GM12878 (cell line): ENCODE measurements at regions not wholly inside any gene's neighbourhood (a gene's known extent, or its start where the extent isn't known, plus 50 kb on each side); places are given as distances from the start of the nearest gene placed in this dataset.

Experiments
- CTCF ChIP-seq, 3 experiments: IDR thresholded peaks in 2 of 3; conservative IDR thresholded peaks in 1 of 3; 2 replicates each; pipeline ENCODE4 v1.5.1; 2011; ENCODE audit warnings: low read depth in 3 of 3, low read length in 3 of 3, mild to moderate bottlenecking in 3 of 3, control low read depth in 2 of 3, moderate library complexity in 2 of 3, inconsistent platforms in 1 of 3, mixed read lengths in 1 of 3; ENCODE audit not compliant: control insufficient read depth in 2 of 3, insufficient read depth in 1 of 3; ENCODE audit errors: extremely low read depth in 1 of 3
- JUND ChIP-seq: IDR thresholded peaks from 2 replicates; pipeline ENCODE4 v1.6.1; 2012; ENCODE audit warnings: low read depth, mild to moderate bottlenecking, low read length, improper control_type of control experiment, moderate library complexity
- KDM1A ChIP-seq: fragments of 200-600 bp; sonication (generic); IDR thresholded peaks from 2 replicates; pipeline ENCODE4 v1.6.1; 2016; ENCODE audit warnings: borderline replicate concordance
- NFIC ChIP-seq: IDR thresholded peaks from 2 replicates; pipeline ENCODE4 v1.6.1; 2012; ENCODE audit warnings: low read depth, mild to moderate bottlenecking, inconsistent platforms, low read length, moderate library complexity
- POLR2A ChIP-seq: IDR thresholded peaks from 2 replicates; pipeline ENCODE4 v1.6.1; 2011; ENCODE audit warnings: low read depth, mild to moderate bottlenecking, low read length
- ZNF24 ChIP-seq: fragments of 450-650 bp; IDR thresholded peaks from 2 replicates; pipeline ENCODE4 v1.6.1; 2017; ENCODE audit warnings: antibody characterized with exemption, mild to moderate bottlenecking
- ZNF274 ChIP-seq: IDR thresholded peaks from one replicate; pipeline ENCODE4 v1.8.0; 2011; ENCODE audit not compliant: insufficient read length, insufficient read depth
- ZNF687 ChIP-seq: fragments of 450-650 bp; IDR thresholded peaks from 2 replicates; pipeline ENCODE4 v1.6.1; 2017; ENCODE audit warnings: mild to moderate bottlenecking, moderate library complexity

DNA sequence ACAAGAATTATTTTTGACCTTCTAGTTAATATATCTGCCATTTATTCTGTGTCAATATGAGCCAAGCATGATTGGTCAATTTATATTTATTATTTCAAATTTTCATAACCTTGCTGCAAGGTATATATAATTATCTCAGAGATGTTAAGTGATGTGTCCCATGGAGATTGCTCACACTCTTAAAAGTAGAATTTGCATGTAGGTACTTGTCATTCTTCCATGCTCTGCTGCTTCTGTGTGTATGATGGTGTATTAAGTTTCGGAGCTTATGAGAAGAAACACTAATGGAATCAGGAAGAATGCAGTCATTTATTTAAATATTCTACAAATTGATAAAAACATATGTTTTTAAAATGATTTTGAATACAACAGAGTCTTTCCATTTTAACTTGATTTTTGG is 586.8 kb upstream of the MIR17HG start:
- TF ChIP-seq CTCF (IDR thresholded peaks at IDR 0.05 in 2 of 3, conservative IDR thresholded peaks at IDR 0.05 in 1 of 3; ENCODE audit: control insufficient read depth in 2 of 3, extremely low read depth in 1 of 3, insufficient read depth in 1 of 3, low read depth in 3 of 3, low read length in 3 of 3) (no peak), JUND (no peak), KDM1A (no peak), ZNF687 (no peak), NFIC (no peak), POLR2A (no peak), ZNF274 (no peak), ZNF24 (no peak)
